Glutamatergic neuron (in vitro differentiated cells): ENCODE measurements at regions not wholly inside any gene's neighbourhood (a gene's known extent, or its start where the extent isn't known, plus 50 kb on each side); places are given as distances from the start of the nearest gene placed in this dataset.
A peak's percentile ranks its signal among the peaks of the same experiment; 100 is the strongest.

ENCODE experiments used
- DNase-seq: peaks from one replicate; pipeline ENCODE4 v3.0.0; 2022
- H3K27ac Mint-ChIP-seq: one replicate; pipeline ENCODE4 v1.8.0; 2020; ENCODE audit warnings: mild to moderate bottlenecking, mixed read lengths, inconsistent platforms; ENCODE audit not compliant: unreplicated experiment
- H3K27me3 Mint-ChIP-seq: one replicate; pipeline ENCODE4 v1.8.0; 2020; ENCODE audit warnings: mild to moderate bottlenecking, moderate library complexity, mixed read lengths, inconsistent platforms; ENCODE audit not compliant: unreplicated experiment
- H3K36me3 Mint-ChIP-seq: one replicate; pipeline ENCODE4 v1.8.0; 2020; ENCODE audit warnings: mild to moderate bottlenecking, mixed read lengths, inconsistent platforms; ENCODE audit not compliant: unreplicated experiment
- H3K4me1 Mint-ChIP-seq: one replicate; pipeline ENCODE4 v1.8.0; 2020; ENCODE audit warnings: mild to moderate bottlenecking, low read depth, mixed read lengths, inconsistent platforms; ENCODE audit not compliant: unreplicated experiment
- H3K4me3 Mint-ChIP-seq: one replicate; pipeline ENCODE4 v1.8.0; 2020; ENCODE audit warnings: mild to moderate bottlenecking, mixed read lengths, inconsistent platforms; ENCODE audit not compliant: unreplicated experiment
- H3K9me3 Mint-ChIP-seq: one replicate; pipeline ENCODE4 v1.8.0; 2020; ENCODE audit warnings: mild to moderate bottlenecking, moderate library complexity, mixed read lengths, inconsistent platforms; ENCODE audit not compliant: unreplicated experiment
- CTCF ChIP-seq: fragments of 200-600 bp; sonication (generic); IDR thresholded peaks from one replicate; pipeline ENCODE4 v1.5.0; 2021; ENCODE audit not compliant: partially characterized antibody, unreplicated experiment

DNA sequence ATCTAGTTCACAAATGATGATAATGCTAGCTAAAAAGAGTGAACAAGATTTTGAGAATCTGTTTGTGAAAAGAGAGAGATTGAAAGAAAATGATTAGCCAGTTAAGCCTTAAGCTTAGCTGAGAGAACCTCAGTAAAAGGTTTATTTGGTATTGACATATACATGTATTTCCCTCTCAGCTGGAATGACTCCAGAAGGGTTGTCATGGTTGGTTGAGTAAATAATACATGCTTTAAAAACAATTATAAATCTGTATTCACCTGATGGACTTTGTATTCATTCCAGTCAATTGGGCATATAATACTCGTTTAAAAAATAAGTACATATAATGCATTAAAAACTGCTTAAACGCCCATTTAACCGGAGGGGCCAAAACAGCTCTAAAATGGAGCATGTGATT, 181.4 kb downstream of the GRB14 start:
- H3K4me3 Mint-ChIP-seq = no peak overlapping the region
- H3K27me3 Mint-ChIP-seq = no peaks in the 10 kb centered on the region
- TF ChIP-seq CTCF = no peak
- H3K27ac Mint-ChIP-seq = no peak overlapping the region
- H3K36me3 Mint-ChIP-seq = no peaks in the 10 kb centered on the region
- no peaks in the 10 kb centered on the region for H3K4me1 Mint-ChIP-seq
- H3K9me3 Mint-ChIP-seq = no peaks in the 10 kb centered on the region
- no peak for DNase-seq

DNA sequence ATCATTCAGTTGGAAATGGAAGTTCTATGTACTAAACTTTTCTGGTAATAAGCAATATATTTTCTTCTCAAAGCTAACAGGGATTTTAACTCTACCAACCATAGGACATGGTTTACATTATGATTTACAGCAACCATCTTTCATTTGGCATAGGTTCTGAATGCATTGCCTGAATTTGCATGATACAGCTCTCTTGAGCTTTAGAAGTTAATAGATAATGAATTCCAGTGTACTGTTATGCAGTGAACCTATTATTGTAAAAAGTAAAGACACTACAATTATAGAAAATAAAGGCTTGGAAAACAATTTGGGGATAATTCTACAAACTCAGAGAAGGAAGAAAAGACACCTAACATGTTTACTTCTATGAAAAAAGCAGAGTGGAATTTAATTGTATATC, 182.0 kb downstream of the GRB14 start:
- H3K36me3 Mint-ChIP-seq = no peaks in the 10 kb centered on the region
- no peaks in the 10 kb centered on the region for H3K27me3 Mint-ChIP-seq
- H3K9me3 Mint-ChIP-seq = no peaks in the 10 kb centered on the region
- no peak overlapping the region for H3K4me3 Mint-ChIP-seq
- DNase-seq = no peak
- no peak for TF ChIP-seq CTCF
- H3K4me1 Mint-ChIP-seq = no peaks in the 10 kb centered on the region
- H3K27ac Mint-ChIP-seq = no peak overlapping the region

DNA sequence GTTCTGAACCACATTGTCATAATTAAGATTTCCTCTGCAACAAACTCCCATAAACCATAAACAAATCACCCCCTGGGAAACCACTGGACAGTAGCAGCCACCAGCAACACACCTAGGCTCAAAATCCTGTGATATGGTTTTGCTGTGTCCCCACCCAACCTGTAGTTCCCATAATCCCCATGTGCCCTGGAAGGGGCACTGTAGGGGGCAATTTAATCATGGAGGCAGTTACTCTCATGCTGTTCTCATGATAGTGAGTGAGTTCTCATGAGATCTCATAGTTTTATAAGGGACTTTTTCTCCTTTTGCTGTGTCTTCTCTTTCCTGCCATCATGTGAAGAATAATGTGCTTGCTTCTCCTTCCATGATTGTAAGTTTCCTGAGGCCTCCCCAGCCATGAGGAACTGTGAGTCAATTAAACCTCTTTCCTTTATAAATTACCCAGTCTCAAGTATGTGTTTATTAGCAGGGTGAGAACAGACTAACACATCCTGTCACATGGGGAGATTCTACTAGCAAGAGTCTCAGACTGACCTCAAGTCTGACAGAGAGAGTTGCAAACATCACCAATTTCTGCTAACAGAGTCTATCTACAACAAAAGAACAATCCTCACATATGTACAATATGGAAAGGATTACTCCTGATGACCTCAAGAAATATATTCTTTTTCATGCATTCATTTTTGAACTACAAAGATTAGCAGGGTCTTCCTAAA, 182.6 kb downstream of the GRB14 start:
- Mint-ChIP-seq H3K4me3 (no peak overlapping the region), H3K4me1 (no peaks in the 10 kb centered on the region), H3K27ac (no peak overlapping the region), H3K27me3 (no peaks in the 10 kb centered on the region), H3K9me3 (no peaks in the 10 kb centered on the region), H3K36me3 (no peaks in the 10 kb centered on the region)
- DNase-seq = no peak
- TF ChIP-seq CTCF = no peak

- Mint-ChIP-seq H3K4me1 (no peaks in the 10 kb centered on the region), H3K27ac (no peak overlapping the region), H3K27me3 (no peaks in the 10 kb centered on the region), H3K9me3 (no peaks in the 10 kb centered on the region), H3K36me3 (no peaks in the 10 kb centered on the region), H3K4me3 (no peak overlapping the region)
- no peak for TF ChIP-seq CTCF
- no peak for DNase-seq
Measured at GRCh38 chr2:164436131-164436530, 185.2 kb downstream of the GRB14 start.

DNA sequence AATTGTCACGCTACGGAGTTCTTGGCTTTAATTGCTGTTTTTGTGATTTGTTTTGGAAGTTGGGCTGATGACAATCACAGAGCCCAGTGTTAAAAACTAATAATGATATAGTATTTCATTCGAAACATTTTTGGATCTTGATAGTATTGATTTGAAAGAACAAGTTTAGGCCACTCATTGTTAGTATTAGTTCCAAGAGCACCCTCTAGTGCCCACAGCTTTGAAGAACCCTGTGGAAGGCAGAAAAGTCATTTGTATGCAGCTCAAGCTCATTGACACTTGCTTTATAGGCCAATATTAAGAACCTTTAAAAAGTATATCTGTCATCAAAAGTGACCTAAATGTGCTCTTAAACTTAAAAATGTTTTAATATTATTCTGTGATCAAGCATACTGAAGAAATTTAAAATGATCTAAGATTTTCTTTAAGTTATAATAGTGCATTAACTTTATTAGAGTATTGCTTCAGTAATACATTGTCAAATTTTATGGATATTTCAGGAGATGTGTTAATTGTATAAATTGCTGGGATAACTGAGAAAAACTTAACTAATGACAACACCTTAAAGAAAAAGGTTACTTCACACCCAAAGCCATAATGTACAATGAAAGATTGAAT, 191.0 kb downstream of the GRB14 start:
- H3K9me3 Mint-ChIP-seq = no peaks in the 10 kb centered on the region
- H3K36me3 Mint-ChIP-seq = no peaks in the 10 kb centered on the region
- H3K4me1 Mint-ChIP-seq = peaks cover 6% of the 10 kb centered on the region
- no peak overlapping the region for H3K4me3 Mint-ChIP-seq
- DNase-seq = peak; percentile 27
- TF ChIP-seq CTCF = peak; percentile 38
- H3K27me3 Mint-ChIP-seq = no peaks in the 10 kb centered on the region
- H3K27ac Mint-ChIP-seq = no peak overlapping the region
